Activated naive CD4-positive, alpha-beta T cell treated with anti-CD3 and anti-CD28 coated beads for 36 hours (primary cell): ENCODE measurements at regions not wholly inside any gene's neighbourhood (a gene's known extent, or its start where the extent isn't known, plus 50 kb on each side); places are given as distances from the start of the nearest gene placed in this dataset.
A peak's percentile ranks its signal among the peaks of the same experiment; 100 is the strongest.
"Not testable (repeated sequence)": the region's sequence is repeated elsewhere in the genome, so short reads cannot be mapped to it uniquely, and the experiment has no call there.

Experiments
- CTCF ChIA-PET: fragments of 350-600 bp; sonication (Branson Sonifier 250); formaldehyde crosslinking; loops from one replicate; lab custom pipeline; 2021; ENCODE audit warnings: antibody characterized with exemption; lab: Charles Lee
- DNase-seq: peaks from one replicate; pipeline ENCODE4 v3.0.0-alpha.2; 2020
- H3K27ac Mint-ChIP-seq: one replicate; pipeline ENCODE4 v1.8.0; 2021; ENCODE audit warnings: mild to moderate bottlenecking, mixed read lengths
- H3K27me3 Mint-ChIP-seq: one replicate; pipeline ENCODE4 v1.8.0; 2021; ENCODE audit warnings: low read depth, mixed read lengths
- H3K36me3 Mint-ChIP-seq: one replicate; pipeline ENCODE4 v1.8.0; 2021; ENCODE audit warnings: low read depth, mixed read lengths
- H3K4me1 Mint-ChIP-seq: one replicate; pipeline ENCODE4 v1.8.0; 2021; ENCODE audit warnings: low read depth, mixed read lengths
- H3K4me3 Mint-ChIP-seq: one replicate; pipeline ENCODE4 v1.8.0; 2021; ENCODE audit warnings: mild to moderate bottlenecking, moderate library complexity, mixed read lengths
- H3K9me3 Mint-ChIP-seq: one replicate; pipeline ENCODE4 v1.8.0; 2021; ENCODE audit warnings: mixed read lengths
- intact Hi-C: fragments of 100-400 bp; cut with micrococcal nuclease; formaldehyde crosslinking; loops from one replicate; pipeline ENCODE4 v1.15.1; 2023

DNA sequence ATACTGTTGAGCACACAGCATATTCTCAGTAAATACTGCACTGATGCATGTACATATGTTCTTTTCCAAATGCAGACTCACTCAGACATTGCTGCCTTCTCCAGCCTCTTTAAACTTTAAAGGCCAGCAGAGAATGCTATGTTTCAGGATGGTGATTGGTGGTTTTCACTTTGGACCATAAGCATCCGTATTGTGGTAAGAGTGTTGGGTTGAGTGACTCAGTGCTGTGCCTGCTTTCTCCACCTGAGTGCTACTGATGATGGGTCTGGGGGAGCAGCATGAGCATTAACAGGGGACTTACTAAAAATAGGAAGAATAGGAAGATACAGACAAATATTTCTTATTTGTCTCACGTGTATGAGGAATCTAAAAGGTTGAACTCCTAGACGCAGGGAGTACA is 56.3 kb upstream of the ZNF92 start:
- Mint-ChIP-seq H3K36me3 (no peaks in the 10 kb centered on the region), H3K4me3 (no peak overlapping the region), H3K4me1 (no peaks in the 10 kb centered on the region), H3K27ac (no peak overlapping the region), H3K9me3 (no peaks in the 10 kb centered on the region), H3K27me3 (no peaks in the 10 kb centered on the region)
- CTCF ChIA-PET: interaction anchor here (0.7 kb wide), 1 partner anchor 52 kb away, joined by 3 read pairs; no protein-coding TSS in a partner anchor
- intact Hi-C loops: no loop called here
- DNase-seq: no peak

DNA sequence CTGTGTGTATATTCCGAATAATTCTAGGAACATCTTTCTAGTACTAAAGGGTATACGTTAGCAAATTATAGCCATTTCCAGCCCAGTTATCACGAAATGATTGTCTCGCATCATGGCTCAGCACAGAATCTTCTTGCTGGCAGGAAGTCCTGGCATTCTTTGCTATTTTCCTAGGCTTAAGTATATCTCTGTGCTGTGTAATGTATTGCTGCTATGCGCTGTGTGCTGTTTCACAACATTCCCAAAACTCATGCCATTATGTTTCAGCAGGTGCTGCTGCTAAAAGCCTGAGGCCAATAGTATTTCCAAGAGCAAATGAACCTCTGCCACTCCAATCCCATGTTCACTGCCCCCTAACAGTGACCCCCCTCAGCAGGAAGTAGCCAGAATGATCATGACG is 62.9 kb upstream of the ZNF92 start:
- Mint-ChIP-seq H3K27ac (no peak overlapping the region), H3K9me3 (no peaks in the 10 kb centered on the region), H3K27me3 (no peaks in the 10 kb centered on the region), H3K36me3 (no peaks in the 10 kb centered on the region), H3K4me1 (no peaks in the 10 kb centered on the region), H3K4me3 (no peak overlapping the region)
- no peak for DNase-seq
- intact Hi-C loops: no loop called here
- CTCF ChIA-PET: interaction anchor here (0.6 kb wide), 1 partner anchor 12 kb away, joined by 3 read pairs; no protein-coding TSS in a partner anchor

DNA sequence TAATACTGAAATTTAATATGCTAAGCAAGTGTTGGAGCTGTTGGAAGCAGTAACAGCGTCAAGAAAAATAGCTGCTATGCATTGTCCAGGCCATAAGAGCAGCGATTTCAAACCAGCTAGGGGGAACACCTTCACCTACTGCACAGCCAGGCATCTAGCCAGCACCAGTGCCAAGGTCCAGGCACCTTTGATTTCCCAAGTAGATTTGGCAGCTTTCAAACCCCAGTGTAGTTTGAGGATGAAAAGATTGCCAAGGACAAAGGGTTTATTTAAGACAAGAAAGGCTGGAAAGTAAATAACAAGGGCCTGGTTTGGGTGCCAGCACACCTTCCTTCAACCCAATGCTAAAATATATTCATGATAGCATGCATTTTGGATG is 65.4 kb upstream of the ZNF92 start:
- CTCF ChIA-PET: interaction anchor here (0.5 to 2.9 kb wide), 12 partner anchors 10 to 357 kb away, joined by 3 to 13 read pairs (median 6); no protein-coding TSS in a partner anchor
- no peaks in the 10 kb centered on the region for H3K9me3 Mint-ChIP-seq
- no peak overlapping the region for H3K27ac Mint-ChIP-seq
- H3K36me3 Mint-ChIP-seq: no peaks in the 10 kb centered on the region
- H3K4me1 Mint-ChIP-seq: no peaks in the 10 kb centered on the region
- H3K4me3 Mint-ChIP-seq: no peak overlapping the region
- intact Hi-C loops: no loop called here
- no peaks in the 10 kb centered on the region for H3K27me3 Mint-ChIP-seq
- no peak for DNase-seq

DNA sequence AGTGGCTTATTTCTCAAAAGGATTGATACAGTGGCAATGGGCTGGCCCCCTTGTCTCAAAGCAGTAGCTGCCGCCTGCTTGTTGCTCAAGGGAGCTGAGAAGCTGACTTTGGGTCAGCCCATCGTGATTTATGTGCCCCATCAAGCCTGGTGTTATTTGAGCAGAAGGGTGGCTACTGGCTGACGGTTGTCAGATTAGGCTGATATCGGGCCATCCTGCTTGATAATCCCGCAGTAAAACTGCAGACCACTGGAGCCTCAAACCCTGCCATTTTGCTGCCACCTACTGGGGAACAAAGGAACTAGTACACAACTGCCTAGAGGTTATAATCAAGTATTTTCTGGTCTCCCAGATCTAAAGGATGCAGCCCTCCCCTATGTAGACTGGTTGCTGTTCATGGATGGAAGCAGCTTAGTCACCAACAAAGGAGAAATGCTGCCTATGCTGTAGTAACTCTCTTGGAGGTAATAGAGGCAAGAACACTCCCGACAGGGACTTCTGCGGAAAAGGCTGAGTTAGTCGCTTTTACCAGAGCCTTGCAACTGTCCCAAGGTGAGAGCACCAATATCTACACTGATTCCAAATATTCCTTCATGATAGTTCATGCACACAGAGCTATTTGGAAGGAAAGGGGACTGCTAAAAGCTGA is 65.9 kb upstream of the ZNF92 start:
- Mint-ChIP-seq H3K9me3 (no peaks in the 10 kb centered on the region), H3K27ac (no peak overlapping the region), H3K27me3 (no peaks in the 10 kb centered on the region), H3K4me3 (no peak overlapping the region), H3K36me3 (no peaks in the 10 kb centered on the region), H3K4me1 (no peaks in the 10 kb centered on the region)
- intact Hi-C loops: loop anchor here (1.0 kb wide), 1 partner anchor 356 kb away; no protein-coding TSS in a partner anchor
- DNase-seq: peak; percentile 54
- CTCF ChIA-PET: interaction anchor here (0.7 to 2.9 kb wide), 17 partner anchors 10 to 360 kb away, joined by 3 to 13 read pairs (median 4); no protein-coding TSS in a partner anchor

DNA sequence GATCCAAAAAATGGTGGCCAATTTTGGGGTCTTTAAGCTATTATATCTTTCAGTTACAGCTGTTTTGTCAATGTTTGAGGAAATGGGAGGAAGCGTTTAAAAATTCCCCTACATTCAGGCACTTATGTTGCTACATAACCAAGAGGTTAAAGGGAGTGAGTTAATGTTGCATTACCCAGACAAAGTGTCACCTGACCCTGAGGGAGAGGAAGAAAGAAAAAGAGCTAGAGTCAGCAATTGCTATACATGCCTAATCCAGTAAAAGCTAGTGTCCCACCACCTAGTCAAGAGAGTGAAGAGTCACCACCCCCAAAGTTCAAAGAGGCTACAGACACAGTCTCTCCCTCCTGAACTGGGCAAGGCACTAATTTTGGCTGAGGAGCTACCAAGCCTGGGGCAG is 69.5 kb upstream of the ZNF92 start:
- H3K27ac Mint-ChIP-seq: no peak overlapping the region
- H3K9me3 Mint-ChIP-seq: no peaks in the 10 kb centered on the region
- no peak for DNase-seq
- H3K27me3 Mint-ChIP-seq: no peaks in the 10 kb centered on the region
- H3K4me1 Mint-ChIP-seq: no peaks in the 10 kb centered on the region
- CTCF ChIA-PET: no interaction called here
- no peaks in the 10 kb centered on the region for H3K36me3 Mint-ChIP-seq
- intact Hi-C loops: no loop called here
- no peak overlapping the region for H3K4me3 Mint-ChIP-seq

DNA sequence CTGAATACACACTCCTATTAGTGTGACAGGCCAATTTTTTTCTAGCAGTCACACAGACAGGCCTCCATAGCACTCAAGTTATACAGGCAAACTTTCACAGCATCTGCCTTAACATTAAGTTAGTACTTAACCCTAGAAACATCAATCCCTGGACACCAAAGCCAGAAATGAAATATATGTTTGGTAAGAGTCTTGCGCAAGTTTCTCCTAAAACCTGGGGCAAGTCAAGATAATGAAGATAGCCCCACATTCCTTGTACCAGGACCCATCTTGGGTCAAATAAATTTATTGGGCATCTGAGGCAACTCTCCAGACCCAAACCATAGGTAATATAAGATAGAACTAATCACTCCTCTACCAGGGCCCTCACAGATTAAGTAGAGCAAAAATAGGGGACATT is 70.8 kb upstream of the ZNF92 start:
- Mint-ChIP-seq H3K4me3 (no peak overlapping the region), H3K36me3 (no peaks in the 10 kb centered on the region), H3K4me1 (no peaks in the 10 kb centered on the region), H3K27ac (no peak overlapping the region), H3K27me3 (no peaks in the 10 kb centered on the region), H3K9me3 (no peaks in the 10 kb centered on the region)
- DNase-seq: no peak
- intact Hi-C loops: no loop called here
- CTCF ChIA-PET: no interaction called here

DNA sequence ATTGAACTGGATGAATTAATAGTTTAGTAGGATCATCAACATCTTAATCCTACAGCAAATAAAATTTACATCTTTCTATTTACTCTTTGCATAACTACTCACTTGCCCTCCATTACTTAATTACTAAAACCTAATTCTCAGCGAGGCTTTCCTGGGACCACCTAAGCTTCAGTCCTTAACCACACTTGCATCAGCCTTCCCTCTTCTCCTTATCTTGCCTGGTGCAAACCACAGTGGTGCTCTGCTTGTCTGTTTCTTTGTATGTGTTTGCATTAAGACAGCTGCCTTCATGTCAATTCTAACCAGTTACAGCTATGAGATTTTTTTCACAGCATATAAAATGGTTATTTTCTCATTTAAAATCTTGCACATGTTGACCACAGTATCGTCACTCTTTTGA is 72.6 kb upstream of the ZNF92 start:
- Mint-ChIP-seq H3K27ac (no peak overlapping the region), H3K9me3 (no peaks in the 10 kb centered on the region), H3K27me3 (no peaks in the 10 kb centered on the region), H3K4me3 (no peak overlapping the region), H3K36me3 (no peaks in the 10 kb centered on the region), H3K4me1 (no peaks in the 10 kb centered on the region)
- CTCF ChIA-PET: no interaction called here
- DNase-seq: no peak
- intact Hi-C loops: no loop called here

DNA sequence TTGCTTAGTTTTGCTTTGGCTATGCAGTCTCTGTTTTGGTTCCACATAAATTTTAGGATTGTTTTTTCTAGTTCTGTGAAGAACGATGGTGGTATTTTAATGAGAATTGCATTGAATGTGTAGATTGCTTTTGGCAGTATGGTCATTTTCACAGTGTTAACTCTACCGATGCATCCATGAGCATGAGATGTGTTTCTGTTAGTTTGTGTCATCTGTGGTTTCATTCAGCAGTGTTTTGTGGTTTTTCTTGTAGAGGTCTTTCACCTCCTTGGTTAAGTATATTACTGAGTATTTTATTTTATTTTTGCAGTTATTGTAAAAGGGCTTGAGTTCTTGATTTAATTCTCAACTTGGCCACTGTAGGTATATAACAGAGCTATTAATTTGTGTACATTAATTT is 78.2 kb upstream of the ZNF92 start:
- CTCF ChIA-PET: interaction anchor here (1.6 kb wide), 1 partner anchor 12 kb away, joined by 7 read pairs; no protein-coding TSS in a partner anchor
- intact Hi-C loops: no loop called here
- no peak for DNase-seq

DNA sequence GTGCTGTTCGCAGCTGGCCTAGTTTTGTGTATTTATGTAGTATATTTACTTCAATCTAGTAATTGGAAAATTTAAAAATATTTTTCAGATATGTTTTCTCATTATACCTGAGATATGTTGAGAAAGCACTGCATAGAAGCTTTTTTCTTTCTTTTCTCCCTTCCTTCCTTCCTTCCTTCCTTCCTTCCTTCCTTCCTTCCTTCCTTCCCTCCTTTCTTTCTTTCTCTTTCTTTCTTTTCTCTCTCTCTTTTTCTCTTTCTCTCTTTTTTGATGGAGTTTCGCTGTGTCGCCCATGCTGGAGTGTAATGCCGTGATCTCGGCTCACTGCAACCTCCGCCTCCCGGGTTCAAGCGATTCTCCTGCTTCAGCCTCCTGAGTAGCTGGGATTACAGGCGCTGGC is 83.3 kb upstream of the ZNF92 start:
- H3K36me3 Mint-ChIP-seq, DNase-seq, H3K4me1 Mint-ChIP-seq, H3K9me3 Mint-ChIP-seq, H3K4me3 Mint-ChIP-seq, H3K27me3 Mint-ChIP-seq, H3K27ac Mint-ChIP-seq, intact Hi-C loops: not testable (repeated sequence)
- CTCF ChIA-PET: interaction anchor here (0.7 kb wide), 1 partner anchor 19 kb away, joined by 5 read pairs; no protein-coding TSS in a partner anchor

More for the DNA sequence above, 78.2 kb upstream of the ZNF92 start:
- Mint-ChIP-seq H3K4me3 (no peak overlapping the region), H3K27ac (no peak overlapping the region), H3K27me3 (no peaks in the 10 kb centered on the region), H3K4me1 (peaks cover 3% of the 10 kb centered on the region), H3K36me3 (no peaks in the 10 kb centered on the region), H3K9me3 (no peaks in the 10 kb centered on the region)

DNA sequence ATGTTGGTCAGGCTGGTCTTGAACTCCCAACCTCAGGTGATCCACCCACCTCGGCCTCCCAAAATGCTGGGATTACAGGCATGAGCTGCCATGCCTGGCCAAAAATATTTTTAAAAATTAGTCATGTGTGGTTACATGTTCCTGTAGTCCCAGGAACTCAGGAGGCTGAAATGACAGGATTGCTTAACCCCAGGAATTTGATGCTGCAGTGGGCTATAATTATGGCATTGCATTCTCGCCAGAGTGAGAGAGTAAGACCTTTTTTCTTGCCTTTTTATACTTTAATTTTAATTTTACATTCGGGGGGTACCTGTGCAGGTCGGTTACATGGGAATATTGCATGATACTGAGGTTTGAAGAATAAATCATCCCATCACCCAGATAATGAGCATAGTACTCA is 86.6 kb upstream of the ZNF92 start:
- no peaks in the 10 kb centered on the region for H3K36me3 Mint-ChIP-seq
- H3K9me3 Mint-ChIP-seq: no peaks in the 10 kb centered on the region
- intact Hi-C loops: no loop called here
- CTCF ChIA-PET: no interaction called here
- no peak for DNase-seq
- no peaks in the 10 kb centered on the region for H3K4me1 Mint-ChIP-seq
- no peak overlapping the region for H3K27ac Mint-ChIP-seq
- H3K4me3 Mint-ChIP-seq: no peak overlapping the region
- peaks cover under 1% of the 10 kb centered on the region for H3K27me3 Mint-ChIP-seq

DNA sequence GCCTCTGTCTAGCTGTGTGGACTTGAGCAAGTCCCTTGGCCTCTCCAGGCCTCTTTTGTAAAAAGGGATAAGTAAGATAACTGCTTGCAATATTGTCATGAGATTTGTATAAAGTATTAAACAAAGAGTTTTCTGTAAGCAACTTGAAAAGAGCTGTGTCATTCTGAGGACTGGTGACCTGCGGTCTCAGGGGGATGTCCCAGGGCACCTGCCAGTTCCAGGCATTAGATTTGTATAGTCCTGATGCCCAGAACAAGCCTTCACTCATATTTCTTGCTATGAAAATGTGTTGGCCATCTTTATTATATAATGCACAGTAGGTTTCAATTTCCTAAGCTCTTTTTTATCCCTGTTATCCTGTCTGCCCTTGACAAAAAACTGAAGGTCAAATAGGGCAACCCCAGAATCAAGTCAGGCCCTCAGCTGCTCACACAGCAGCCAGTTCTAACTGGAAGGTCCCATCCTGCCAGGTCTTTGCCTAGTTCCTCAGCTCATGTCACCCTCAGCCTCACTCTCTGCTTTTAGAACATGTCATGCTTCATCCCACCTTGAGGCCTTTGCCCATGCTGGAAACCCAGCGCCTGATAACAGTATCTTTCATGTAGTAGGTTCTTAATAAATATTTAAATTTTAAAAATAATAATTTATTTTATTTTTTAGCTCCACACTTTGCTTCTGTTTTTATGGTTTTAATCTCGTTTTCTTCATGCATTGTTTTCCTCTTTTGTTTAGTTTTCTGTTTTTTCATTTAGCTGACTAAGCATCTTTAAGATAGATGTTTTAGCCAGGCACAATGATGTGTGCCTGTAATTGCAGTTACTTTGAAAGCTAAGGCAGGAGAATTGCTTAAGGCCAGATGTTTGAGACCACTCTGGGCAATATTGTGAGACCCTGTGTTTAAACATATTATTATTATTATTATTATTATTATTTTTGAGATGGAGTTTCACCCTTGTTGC is 87.5 kb upstream of the ZNF92 start:
- DNase-seq: no peak
- Mint-ChIP-seq H3K36me3 (no peaks in the 10 kb centered on the region), H3K4me1 (no peaks in the 10 kb centered on the region), H3K27ac (no peak overlapping the region), H3K4me3 (no peak overlapping the region), H3K27me3 (peaks cover 9% of the 10 kb centered on the region), H3K9me3 (no peaks in the 10 kb centered on the region)
- CTCF ChIA-PET: interaction anchor here (0.7 to 0.9 kb wide), 2 partner anchors 21 to 40 kb away, joined by 3 to 6 read pairs; no protein-coding TSS in a partner anchor
- intact Hi-C loops: no loop called here

DNA sequence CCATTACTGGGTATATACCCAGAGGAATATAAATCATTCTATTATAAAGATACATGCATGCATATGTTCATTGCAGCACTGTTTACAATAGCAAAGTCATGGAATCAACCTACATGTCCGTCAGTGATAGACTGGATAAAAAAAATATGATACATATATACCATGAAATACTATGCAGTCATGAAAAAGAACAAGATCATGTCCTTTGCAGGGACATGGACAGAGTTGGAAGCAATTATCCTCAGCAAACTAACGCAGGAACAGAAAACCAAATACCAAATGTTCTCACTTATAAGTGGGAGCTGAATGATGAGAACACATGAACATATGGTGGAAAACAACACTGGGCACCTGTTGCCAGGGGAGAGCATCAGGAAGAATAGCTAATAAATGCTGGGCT is 88.4 kb upstream of the ZNF92 start:
- peaks cover 13% of the 10 kb centered on the region for H3K27me3 Mint-ChIP-seq
- H3K27ac Mint-ChIP-seq, H3K4me1 Mint-ChIP-seq, H3K9me3 Mint-ChIP-seq, DNase-seq, H3K36me3 Mint-ChIP-seq, H3K4me3 Mint-ChIP-seq, intact Hi-C loops: not testable (repeated sequence)
- CTCF ChIA-PET: interaction anchor here (1.9 kb wide), 1 partner anchor 22 kb away, joined by 4 read pairs; no protein-coding TSS in a partner anchor
